PC-9 (cell line): ENCODE measurements at regions not wholly inside any gene's neighbourhood (a gene's known extent, or its start where the extent isn't known, plus 50 kb on each side); places are given as distances from the start of the nearest gene placed in this dataset.

Experiments used
- BruUV-seq: library from RNA; stranded (reverse); fragments of 400-500 nt; replicated peaks from 2 replicates; lab custom pipeline; 2021; lab: Mats Ljungman, UMichigan
- CTCF ChIA-PET: fragments of 300-600 bp; sonication (Branson Sonifier 250); formaldehyde crosslinking; loops from one replicate; lab custom pipeline; 2022; ENCODE audit warnings: antibody characterized with exemption; lab: Charles Lee
- POLR2A ChIA-PET: fragments of 300-600 bp; sonication (Branson Sonifier 250); formaldehyde crosslinking; loops from one replicate; lab custom pipeline; 2022; ENCODE audit warnings: antibody characterized with exemption; ENCODE audit not compliant: unreplicated experiment; lab: Charles Lee
- DNase-seq, 2 experiments: peaks; one replicate each; pipeline versions ENCODE4 v3.0.0 to v3.0.0-alpha.2; 2015 to 2022; ENCODE audit warnings: mixed read lengths in 1 of 2
- H2AFZ ChIP-seq: fragments of 200-600 bp; sonication (generic); 2 replicates; pipeline ENCODE4 v1.8.1; 2017; ENCODE audit warnings: antibody characterized with exemption
- H3F3A ChIP-seq: fragments of 200-600 bp; sonication (generic); 2 replicates; pipeline ENCODE4 v1.8.1; 2017; ENCODE audit warnings: antibody characterized with exemption, mild to moderate bottlenecking, low read depth; ENCODE audit not compliant: insufficient read depth
- H3K27ac ChIP-seq: fragments of 200-600 bp; sonication (generic); 2 replicates; pipeline ENCODE4 v1.6.1; 2016; ENCODE audit warnings: mixed run types
- H3K27me3 ChIP-seq: fragments of 200-600 bp; sonication (generic); 2 replicates; pipeline ENCODE4 v1.6.1; 2016; ENCODE audit warnings: low read depth, mixed run types; ENCODE audit not compliant: insufficient read depth
- H3K36me3 ChIP-seq: fragments of 200-600 bp; sonication (generic); 2 replicates; pipeline ENCODE4 v1.6.1; 2016; ENCODE audit warnings: low read depth, mixed run types
- H3K4me1 ChIP-seq: fragments of 200-600 bp; sonication (generic); replicated peaks from 2 replicates; pipeline ENCODE4 v1.6.1; 2016; ENCODE audit warnings: mixed run types; ENCODE audit not compliant: insufficient read depth
- H3K4me2 ChIP-seq: fragments of 200-600 bp; sonication (generic); 2 replicates; pipeline ENCODE4 v1.6.1; 2017; ENCODE audit warnings: mixed run types
- H3K4me3 ChIP-seq: fragments of 200-600 bp; sonication (generic); 2 replicates; pipeline ENCODE4 v1.6.1; 2016; ENCODE audit warnings: mixed run types
- H3K79me2 ChIP-seq: fragments of 200-600 bp; sonication (generic); 2 replicates; pipeline ENCODE4 v1.6.1; 2017; ENCODE audit warnings: low read depth, mixed run types
- H3K9me2 ChIP-seq: fragments of 200-600 bp; sonication (generic); 2 replicates; pipeline ENCODE4 v1.8.1; 2017; ENCODE audit warnings: mild to moderate bottlenecking; ENCODE audit not compliant: insufficient read depth
- H3K9me3 ChIP-seq: fragments of 200-600 bp; sonication (generic); 2 replicates; pipeline ENCODE4 v1.8.1; 2016; ENCODE audit warnings: low read depth; ENCODE audit not compliant: insufficient read depth
- H4K20me1 ChIP-seq: fragments of 200-600 bp; sonication (generic); 2 replicates; pipeline ENCODE4 v1.8.1; 2017; ENCODE audit not compliant: insufficient read depth
- CTCF ChIP-seq: fragments of 200-600 bp; sonication (generic); conservative IDR thresholded peaks from 2 replicates; pipeline ENCODE4 v1.6.1; 2017; ENCODE audit warnings: mixed run types, antibody characterized with exemption, mild to moderate bottlenecking, moderate library complexity
- EZH2 ChIP-seq: fragments of 200-600 bp; sonication (generic); IDR thresholded peaks from 2 replicates; pipeline ENCODE4 v1.8.0; 2017; ENCODE audit warnings: antibody characterized with exemption, low read depth
- intact Hi-C: fragments of 100-400 bp; cut with micrococcal nuclease; formaldehyde crosslinking; loops from one replicate; pipeline ENCODE4 v1.10.0; 2022; ENCODE audit not compliant: unreplicated experiment

- no peak overlapping the region for H3K4me2 ChIP-seq
- POLR2A ChIA-PET = no interaction called here
- H2AFZ ChIP-seq = no peak overlapping the region
These were observed 472.1 kb downstream of the BCL11B start for GRCh38 chr14:98799891-98800290.

GRCh38 chr14:98802044-98802443, 470.0 kb downstream of the BCL11B start:
- no peaks in the 10 kb centered on the region for H3K79me2 ChIP-seq
- no peak overlapping the region for H3K4me2 ChIP-seq
- intact Hi-C loops = no loop called here
- H3K9me2 ChIP-seq = no peaks in the 10 kb centered on the region
- H3K9me3 ChIP-seq = no peaks in the 10 kb centered on the region
- no peaks in the 10 kb centered on the region for H3K4me1 ChIP-seq
- H4K20me1 ChIP-seq = no peaks in the 10 kb centered on the region
- no peak overlapping the region for H3K27ac ChIP-seq
- no peak overlapping the region for H2AFZ ChIP-seq
- no TSS peak for BruUV-seq
- no peaks in the 10 kb centered on the region for H3F3A ChIP-seq
- no peaks in the 10 kb centered on the region for H3K27me3 ChIP-seq
- ChIA-PET CTCF (no interaction called here), POLR2A (no interaction called here)
- no peak for DNase-seq
- H3K4me3 ChIP-seq = no peak overlapping the region
- H3K36me3 ChIP-seq = no peaks in the 10 kb centered on the region
- no peak for TF ChIP-seq EZH2
- TF ChIP-seq CTCF = no peak

More at GRCh38 chr14:98799891-98800290, 472.1 kb downstream of the BCL11B start:
- no peak overlapping the region for H3K27ac ChIP-seq
- H3K27me3 ChIP-seq = no peaks in the 10 kb centered on the region
- no peaks in the 10 kb centered on the region for H3K9me3 ChIP-seq
- H4K20me1 ChIP-seq = no peaks in the 10 kb centered on the region
- no peaks in the 10 kb centered on the region for H3K79me2 ChIP-seq
- H3K4me1 ChIP-seq = no peaks in the 10 kb centered on the region
- TF ChIP-seq EZH2 = no peak
- no peak for TF ChIP-seq CTCF
- DNase-seq = no peak
- no peak overlapping the region for H3K4me3 ChIP-seq
- CTCF ChIA-PET = no interaction called here
- no TSS peak for BruUV-seq
- intact Hi-C loops = no loop called here
- H3K36me3 ChIP-seq = no peaks in the 10 kb centered on the region
- no peaks in the 10 kb centered on the region for H3K9me2 ChIP-seq
- H3F3A ChIP-seq = no peaks in the 10 kb centered on the region

GRCh38 chr14:98803196-98803595, 468.8 kb downstream of the BCL11B start:
- CTCF ChIA-PET = no interaction called here
- TF ChIP-seq CTCF (no peak), EZH2 (no peak)
- no peaks in the 10 kb centered on the region for H3K27me3 ChIP-seq
- H2AFZ ChIP-seq = no peak overlapping the region
- no peaks in the 10 kb centered on the region for H3K4me1 ChIP-seq
- no peak for DNase-seq
- intact Hi-C loops = no loop called here
- BruUV-seq = no TSS peak
- no peak overlapping the region for H3K4me3 ChIP-seq
- H3F3A ChIP-seq = no peaks in the 10 kb centered on the region
- no peaks in the 10 kb centered on the region for H3K79me2 ChIP-seq
- no peaks in the 10 kb centered on the region for H3K9me2 ChIP-seq
- POLR2A ChIA-PET = no interaction called here
- H4K20me1 ChIP-seq = no peaks in the 10 kb centered on the region
- no peaks in the 10 kb centered on the region for H3K9me3 ChIP-seq
- H3K36me3 ChIP-seq = no peaks in the 10 kb centered on the region
- no peak overlapping the region for H3K27ac ChIP-seq
- H3K4me2 ChIP-seq = no peak overlapping the region
